Activated CD8-positive, alpha-beta memory T cell treated with anti-CD3 and anti-CD28 coated beads, Interleukin-2, amount 10 ng/mL, durations not matched to agents 7 days and 5 days (primary cell): ENCODE measurements at regions not wholly inside any gene's neighbourhood (a gene's known extent, or its start where the extent isn't known, plus 50 kb on each side); places are given as distances from the start of the nearest gene placed in this dataset.

Source experiments
- ATAC-seq: fragments of 150-1000 bp; cut with Tn5 transposase; one replicate; pipeline ENCODE4 v1.10.0; 2021; ENCODE audit warnings: moderate library complexity
- CTCF ChIA-PET: fragments of 350-600 bp; sonication (Branson Sonifier 250); formaldehyde crosslinking; loops from one replicate; lab custom pipeline; 2021; ENCODE audit warnings: antibody characterized with exemption; lab: Charles Lee
- DNase-seq: peaks from one replicate; pipeline ENCODE4 v3.0.0-alpha.2; 2020
- H3K27ac Mint-ChIP-seq: one replicate; pipeline ENCODE4 v1.8.0; 2021; ENCODE audit warnings: mild to moderate bottlenecking, mixed read lengths
- H3K27me3 Mint-ChIP-seq: one replicate; pipeline ENCODE4 v1.8.0; 2021; ENCODE audit warnings: mixed read lengths
- H3K36me3 Mint-ChIP-seq: one replicate; pipeline ENCODE4 v1.8.0; 2021; ENCODE audit warnings: mild to moderate bottlenecking, mixed read lengths
- H3K4me1 Mint-ChIP-seq: one replicate; pipeline ENCODE4 v1.8.0; 2021; ENCODE audit warnings: mixed read lengths
- H3K4me3 Mint-ChIP-seq: one replicate; pipeline ENCODE4 v1.8.0; 2021; ENCODE audit warnings: mild to moderate bottlenecking, moderate library complexity, mixed read lengths
- H3K9me3 Mint-ChIP-seq: one replicate; pipeline ENCODE4 v1.8.0; 2022; ENCODE audit warnings: low read depth, mixed read lengths

DNA sequence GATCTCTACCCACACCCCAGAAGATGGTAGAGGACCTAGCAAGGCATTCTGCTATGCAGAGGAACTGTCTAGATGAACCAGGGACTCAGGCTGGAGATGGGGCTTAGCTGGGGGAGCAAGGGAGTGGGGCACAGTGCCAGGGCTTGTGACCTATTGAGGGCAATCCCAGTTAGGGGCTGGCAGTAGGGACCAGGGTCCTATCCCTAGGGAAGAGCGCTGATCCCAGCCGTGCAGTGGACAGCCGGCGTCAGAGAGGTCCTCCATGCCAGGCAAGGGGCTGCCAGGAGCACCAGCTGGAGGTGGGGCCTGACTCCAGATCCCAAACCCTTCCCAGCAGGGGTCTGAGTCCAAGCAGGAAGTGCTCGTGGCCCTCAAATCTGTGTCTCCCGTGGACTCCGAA is 52.7 kb upstream of the NEURL1B start:
- H3K27ac Mint-ChIP-seq = no peak overlapping the region
- no peaks in the 10 kb centered on the region for H3K4me1 Mint-ChIP-seq
- CTCF ChIA-PET = no interaction called here
- H3K27me3 Mint-ChIP-seq = peaks cover 4% of the 10 kb centered on the region
- ATAC-seq = no peak
- H3K9me3 Mint-ChIP-seq = no peaks in the 10 kb centered on the region
- DNase-seq = no peak
- no peaks in the 10 kb centered on the region for H3K36me3 Mint-ChIP-seq
- H3K4me3 Mint-ChIP-seq = no peak overlapping the region

DNA sequence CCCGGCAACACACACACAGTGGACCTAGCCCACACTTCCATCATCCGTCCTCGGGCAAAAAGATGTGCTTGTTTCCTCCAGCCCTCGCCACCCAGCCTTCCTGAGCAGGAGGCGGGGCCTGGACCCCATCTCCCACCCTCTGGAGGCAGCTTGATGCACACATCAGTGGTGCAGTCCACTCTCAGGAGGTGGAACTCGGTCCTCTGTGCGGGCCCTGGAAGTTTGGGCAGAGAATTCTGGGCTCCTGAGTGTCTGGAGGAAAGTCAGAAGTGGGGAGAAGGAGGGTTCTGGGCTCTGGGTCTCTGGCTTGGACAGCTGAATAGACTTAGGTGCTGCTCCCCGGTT is 54.0 kb upstream of the NEURL1B start:
- H3K27ac Mint-ChIP-seq = no peak overlapping the region
- peaks cover 10% of the 10 kb centered on the region for H3K27me3 Mint-ChIP-seq
- no peaks in the 10 kb centered on the region for H3K4me1 Mint-ChIP-seq
- no peaks in the 10 kb centered on the region for H3K9me3 Mint-ChIP-seq
- no peak for DNase-seq
- H3K36me3 Mint-ChIP-seq = no peaks in the 10 kb centered on the region
- no peak for ATAC-seq
- CTCF ChIA-PET = no interaction called here
- no peak overlapping the region for H3K4me3 Mint-ChIP-seq

DNA sequence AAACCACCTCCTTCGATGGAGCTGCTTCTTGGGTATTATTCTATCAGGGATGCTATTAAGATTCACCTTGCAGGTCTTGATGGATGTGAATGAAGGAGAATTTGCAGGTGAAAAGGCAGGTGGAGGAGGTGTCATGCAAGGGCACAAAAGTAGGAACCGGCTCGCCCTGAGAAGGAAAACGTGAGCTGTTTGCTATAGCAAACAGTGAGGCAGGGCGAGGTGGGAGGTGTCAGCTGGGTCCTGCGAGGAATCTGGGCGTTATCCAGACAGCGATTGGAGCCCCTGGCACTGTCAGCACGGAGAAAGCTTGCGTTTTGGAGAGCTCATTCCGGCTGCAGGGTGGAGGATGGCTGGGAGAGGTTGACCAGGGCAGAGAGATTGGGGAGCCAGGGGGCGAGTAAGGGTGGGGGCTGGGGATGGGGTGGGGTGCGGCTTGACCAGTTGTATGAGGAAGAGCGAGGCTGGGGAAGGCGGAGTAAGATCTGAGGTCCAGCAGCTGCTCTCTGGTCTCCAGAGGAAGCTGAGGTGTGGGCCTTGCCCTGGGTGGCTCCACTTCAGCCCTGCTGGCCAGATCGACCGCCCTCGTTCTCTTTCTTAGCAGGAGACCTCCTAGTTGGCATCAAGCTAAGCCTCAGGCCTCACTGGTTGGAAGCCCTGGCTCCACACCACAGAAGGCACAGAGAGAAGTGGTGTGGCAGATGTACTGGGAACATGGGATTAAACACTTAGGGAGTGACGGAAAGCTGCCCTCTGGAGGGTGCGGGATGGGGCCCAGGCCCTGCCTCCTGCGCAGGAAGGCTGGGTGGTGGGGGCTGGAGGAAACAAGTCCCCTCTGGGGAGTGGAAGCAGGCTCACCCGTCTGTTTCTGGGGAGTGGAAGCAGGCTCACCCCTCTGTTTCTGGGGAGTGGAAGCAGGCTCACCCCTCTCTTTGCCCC is 54.7 kb upstream of the NEURL1B start:
- ATAC-seq = no peak
- H3K9me3 Mint-ChIP-seq = no peaks in the 10 kb centered on the region
- CTCF ChIA-PET = no interaction called here
- H3K36me3 Mint-ChIP-seq = no peaks in the 10 kb centered on the region
- peaks cover 10% of the 10 kb centered on the region for H3K27me3 Mint-ChIP-seq
- H3K4me1 Mint-ChIP-seq = no peaks in the 10 kb centered on the region
- no peak overlapping the region for H3K4me3 Mint-ChIP-seq
- H3K27ac Mint-ChIP-seq = no peak overlapping the region
- no peak for DNase-seq

DNA sequence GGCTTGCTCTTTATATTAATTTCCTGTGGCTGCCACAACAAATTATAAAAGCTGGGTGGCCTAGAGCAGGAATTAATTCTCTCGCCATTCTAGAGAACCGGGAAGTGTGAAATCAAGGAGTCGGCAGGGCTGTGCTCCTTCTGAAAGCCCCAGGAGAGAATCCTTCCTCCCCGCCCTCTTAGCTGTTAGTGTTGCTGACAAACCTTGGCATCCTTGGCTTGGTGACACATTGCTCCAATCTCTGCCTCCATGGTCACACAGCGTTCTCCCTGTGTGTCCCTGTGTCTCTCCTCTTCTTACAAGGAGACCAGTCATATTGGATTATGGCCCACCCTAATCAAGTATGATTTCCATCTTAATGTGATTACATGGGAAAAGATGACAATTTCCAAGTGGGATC is 55.9 kb upstream of the NEURL1B start:
- Mint-ChIP-seq H3K27me3 (peaks cover 10% of the 10 kb centered on the region), H3K9me3 (no peaks in the 10 kb centered on the region), H3K27ac (no peak overlapping the region), H3K36me3 (no peaks in the 10 kb centered on the region), H3K4me3 (no peak overlapping the region), H3K4me1 (no peaks in the 10 kb centered on the region)
- ATAC-seq (no peak), DNase-seq (no peak)
- CTCF ChIA-PET = no interaction called here

DNA sequence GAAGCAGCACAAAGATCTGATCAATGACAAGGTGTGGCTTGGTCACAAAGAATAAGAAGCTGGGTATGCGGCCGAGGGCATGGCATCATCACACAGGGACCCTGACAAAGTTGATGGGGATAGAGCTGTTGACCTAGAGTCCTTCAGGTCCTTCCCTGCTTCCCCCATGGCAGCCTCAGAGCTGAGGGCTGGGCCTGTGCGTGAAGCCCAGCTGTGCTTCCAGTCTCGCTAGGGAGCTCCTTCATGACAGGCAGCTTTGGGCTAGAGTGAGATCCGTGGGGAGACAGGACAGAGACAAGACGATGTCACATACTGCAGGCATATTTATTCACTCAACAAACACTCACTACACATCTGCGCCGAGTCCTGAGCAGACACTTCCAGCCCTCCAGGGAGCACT is 56.4 kb upstream of the NEURL1B start:
- CTCF ChIA-PET = no interaction called here
- no peak for DNase-seq

DNA sequence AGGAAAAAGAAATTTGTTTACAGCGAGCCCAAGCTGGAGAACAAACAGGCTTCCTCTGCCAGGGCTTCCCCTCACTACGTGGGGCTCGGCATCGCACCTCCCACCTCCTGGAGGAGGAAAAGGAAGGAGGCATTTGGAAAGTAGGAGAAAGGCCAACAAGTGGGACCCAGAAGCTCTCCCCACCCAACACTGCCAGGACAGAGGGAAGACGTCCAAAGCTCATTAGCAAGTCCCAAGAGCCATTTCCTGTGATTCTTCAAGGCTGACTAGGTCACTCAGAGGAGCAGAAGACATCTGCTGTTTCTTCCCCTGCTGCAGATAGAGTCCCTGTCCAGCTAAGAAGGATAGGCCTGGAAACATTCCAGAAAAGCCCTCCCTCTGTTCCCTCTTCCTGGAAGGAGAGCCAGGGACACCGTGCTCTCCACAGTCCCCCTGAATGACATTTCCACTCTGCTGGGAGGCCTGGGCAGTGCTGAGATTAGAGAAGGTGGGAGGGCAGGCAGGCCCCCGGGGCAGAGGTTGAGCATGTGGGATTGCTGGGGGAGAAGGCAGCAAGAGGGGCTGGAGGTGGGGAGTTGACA is 57.0 kb upstream of the NEURL1B start:
- Mint-ChIP-seq H3K9me3 (no peaks in the 10 kb centered on the region), H3K4me3 (no peak overlapping the region), H3K4me1 (no peaks in the 10 kb centered on the region), H3K27ac (no peak overlapping the region), H3K36me3 (no peaks in the 10 kb centered on the region), H3K27me3 (peaks cover 10% of the 10 kb centered on the region)
- CTCF ChIA-PET = no interaction called here
- ATAC-seq = no peak
- DNase-seq = no peak

More for the DNA sequence above, 56.4 kb upstream of the NEURL1B start:
- Mint-ChIP-seq H3K4me1 (no peaks in the 10 kb centered on the region), H3K27me3 (peaks cover 10% of the 10 kb centered on the region), H3K4me3 (no peak overlapping the region), H3K36me3 (no peaks in the 10 kb centered on the region), H3K27ac (no peak overlapping the region), H3K9me3 (no peaks in the 10 kb centered on the region)
- ATAC-seq = no peak

DNA sequence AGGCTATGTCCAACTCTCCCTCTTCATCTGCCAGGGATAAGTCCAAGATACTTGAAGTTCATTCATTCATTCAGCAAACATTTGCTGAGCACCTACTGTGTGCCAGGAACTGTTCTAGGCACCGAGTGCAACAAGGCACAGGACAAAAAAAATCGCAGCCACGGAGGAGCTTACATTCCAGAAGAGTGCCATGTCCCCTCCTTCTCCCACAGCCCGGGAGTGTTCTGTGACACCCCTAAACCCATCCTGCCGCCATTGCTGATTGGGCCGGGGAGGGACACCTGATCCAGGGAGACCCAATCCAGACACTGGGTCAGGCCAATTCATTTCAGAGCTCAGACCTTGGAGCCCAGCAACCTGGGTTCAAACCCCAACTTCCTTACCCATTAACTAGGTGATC is 58.1 kb upstream of the NEURL1B start:
- H3K27me3 Mint-ChIP-seq = peaks cover 10% of the 10 kb centered on the region
- H3K27ac Mint-ChIP-seq = no peak overlapping the region
- ATAC-seq = no peak
- no peaks in the 10 kb centered on the region for H3K9me3 Mint-ChIP-seq
- no peaks in the 10 kb centered on the region for H3K4me1 Mint-ChIP-seq
- no peak overlapping the region for H3K4me3 Mint-ChIP-seq
- CTCF ChIA-PET = no interaction called here
- no peak for DNase-seq
- no peaks in the 10 kb centered on the region for H3K36me3 Mint-ChIP-seq

DNA sequence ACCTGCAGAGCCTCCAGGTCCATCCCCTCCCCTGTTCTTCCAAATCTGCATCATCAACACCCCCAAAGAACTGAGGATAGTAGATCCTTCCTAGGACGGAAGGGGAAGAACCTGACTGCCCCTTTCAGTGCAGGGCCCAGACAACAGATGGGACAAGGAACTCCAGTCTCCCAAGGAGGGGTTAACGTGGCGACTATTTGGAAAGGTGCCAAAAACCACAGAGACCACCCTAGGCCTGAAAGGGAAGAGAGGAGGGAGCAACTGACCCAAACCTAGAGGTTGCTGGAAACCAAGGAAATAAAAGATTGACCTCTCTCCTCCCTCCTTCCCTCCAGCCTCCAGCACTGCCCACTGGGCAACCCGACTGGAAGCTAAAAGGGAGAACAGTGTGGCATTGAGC is 59.7 kb upstream of the NEURL1B start:
- no peak for ATAC-seq
- no peaks in the 10 kb centered on the region for H3K36me3 Mint-ChIP-seq
- no peak overlapping the region for H3K27ac Mint-ChIP-seq
- H3K27me3 Mint-ChIP-seq = peaks cover 8% of the 10 kb centered on the region
- CTCF ChIA-PET = no interaction called here
- no peaks in the 10 kb centered on the region for H3K9me3 Mint-ChIP-seq
- no peak overlapping the region for H3K4me3 Mint-ChIP-seq
- DNase-seq = no peak
- no peaks in the 10 kb centered on the region for H3K4me1 Mint-ChIP-seq

DNA sequence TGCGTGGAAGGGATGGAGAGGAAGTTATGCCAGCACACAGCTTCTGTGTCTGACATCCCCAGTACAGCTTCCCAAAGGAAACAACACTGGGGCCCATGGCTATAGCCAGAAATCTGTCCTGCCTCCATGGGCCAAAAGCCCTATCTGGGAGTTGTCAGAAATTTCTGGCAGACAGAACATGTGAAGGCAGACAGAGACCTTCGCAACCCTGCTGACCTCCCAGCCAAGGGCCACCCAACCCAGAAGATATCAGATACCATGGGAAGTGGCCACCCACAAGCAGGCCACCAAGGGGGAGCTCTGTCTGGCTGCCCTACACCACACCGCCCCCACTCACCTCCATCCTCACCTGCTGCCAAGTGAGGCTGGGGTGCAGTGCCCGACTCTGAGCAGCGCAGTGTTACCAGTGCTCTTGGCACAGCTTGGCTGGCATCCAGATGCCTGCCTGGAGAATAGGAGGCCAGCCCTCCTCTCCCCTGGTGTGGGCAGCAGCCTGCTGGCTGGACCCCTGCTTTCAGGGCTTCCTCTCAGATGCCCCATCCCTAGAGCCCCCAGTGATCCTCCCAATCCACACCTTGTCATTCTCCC is 61.6 kb upstream of the NEURL1B start:
- Mint-ChIP-seq H3K4me3 (no peak overlapping the region), H3K27me3 (peaks cover 8% of the 10 kb centered on the region), H3K27ac (no peak overlapping the region), H3K36me3 (no peaks in the 10 kb centered on the region), H3K9me3 (no peaks in the 10 kb centered on the region), H3K4me1 (no peaks in the 10 kb centered on the region)
- CTCF ChIA-PET = no interaction called here
- DNase-seq = no peak
- ATAC-seq = no peak

DNA sequence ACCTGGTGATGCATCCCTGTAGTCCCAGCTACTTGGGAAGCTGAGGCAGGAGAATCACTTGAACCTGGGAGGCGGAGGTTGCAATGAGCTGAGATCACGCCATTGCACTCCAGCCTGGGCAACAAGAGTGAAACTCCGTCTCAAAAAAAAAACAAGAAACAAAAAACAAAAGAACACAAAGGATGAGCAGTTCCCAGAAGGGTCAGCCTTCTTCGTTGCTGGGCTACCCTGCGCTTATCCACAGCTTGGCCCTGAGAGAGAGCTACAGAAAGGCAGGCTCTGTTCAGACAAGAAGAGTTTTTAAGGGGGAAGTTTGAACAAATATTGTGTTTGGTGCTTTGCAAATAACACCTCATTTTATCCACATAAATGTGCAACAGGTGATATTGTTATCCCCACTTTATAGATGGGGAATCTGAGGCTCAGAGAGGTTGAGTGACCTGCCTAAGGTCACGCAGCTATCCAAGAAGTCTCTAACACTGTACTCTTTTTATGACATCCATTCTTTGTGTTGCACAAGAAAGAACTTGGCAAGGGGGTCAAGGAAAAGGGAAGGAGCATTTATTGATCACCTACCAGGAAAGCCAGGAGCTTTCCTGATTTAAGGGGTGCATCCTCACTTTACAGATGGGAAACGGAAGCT is 63.7 kb upstream of the NEURL1B start:
- no peak overlapping the region for H3K4me3 Mint-ChIP-seq
- H3K27ac Mint-ChIP-seq = no peak overlapping the region
- CTCF ChIA-PET = interaction anchor here (0.7 kb wide), 1 partner anchor 120 kb away, joined by 3 read pairs; no protein-coding TSS in a partner anchor
- DNase-seq = no peak
- no peak for ATAC-seq
- H3K9me3 Mint-ChIP-seq = no peaks in the 10 kb centered on the region
- H3K36me3 Mint-ChIP-seq = no peaks in the 10 kb centered on the region
- H3K27me3 Mint-ChIP-seq = peaks cover 2% of the 10 kb centered on the region
- no peaks in the 10 kb centered on the region for H3K4me1 Mint-ChIP-seq

DNA sequence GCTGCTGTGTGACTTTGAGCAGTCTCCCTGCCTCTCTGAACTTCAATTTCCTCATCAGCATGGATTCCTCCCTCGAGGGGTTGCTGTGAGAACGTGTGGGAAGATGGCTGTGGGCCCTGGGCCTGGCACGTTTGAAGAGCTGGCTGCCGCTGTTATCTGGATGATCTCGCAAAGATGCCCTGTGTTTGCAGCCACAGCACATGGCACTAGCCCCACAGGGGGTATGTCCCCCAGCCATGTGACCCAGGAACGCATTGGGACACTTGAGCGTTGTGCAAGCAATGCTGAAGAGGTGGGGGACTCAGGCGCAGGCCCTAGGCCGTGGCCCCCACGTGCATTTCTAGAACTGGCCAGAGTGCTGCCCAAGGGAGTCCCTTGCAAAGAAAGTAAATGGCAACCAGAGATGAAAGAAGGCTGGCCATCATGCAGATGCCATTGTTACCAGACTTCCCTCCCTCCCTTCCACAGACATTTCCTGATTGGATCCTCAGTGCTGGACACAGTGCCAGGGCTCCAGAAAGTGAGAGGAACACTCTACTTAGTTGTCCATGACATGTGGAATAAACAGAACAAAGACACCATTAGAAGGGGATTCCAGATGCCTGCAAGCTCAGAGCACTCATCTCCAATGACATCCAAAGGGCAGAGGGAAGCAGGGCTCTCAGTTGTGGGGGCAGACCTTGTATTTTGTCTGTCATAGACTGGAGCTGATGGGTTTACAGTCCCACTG is 65.1 kb upstream of the NEURL1B start:
- Mint-ChIP-seq H3K9me3 (no peaks in the 10 kb centered on the region), H3K27ac (no peak overlapping the region), H3K4me3 (no peak overlapping the region), H3K4me1 (no peaks in the 10 kb centered on the region), H3K27me3 (no peaks in the 10 kb centered on the region), H3K36me3 (no peaks in the 10 kb centered on the region)
- DNase-seq = no peak
- CTCF ChIA-PET = no interaction called here
- no peak for ATAC-seq

DNA sequence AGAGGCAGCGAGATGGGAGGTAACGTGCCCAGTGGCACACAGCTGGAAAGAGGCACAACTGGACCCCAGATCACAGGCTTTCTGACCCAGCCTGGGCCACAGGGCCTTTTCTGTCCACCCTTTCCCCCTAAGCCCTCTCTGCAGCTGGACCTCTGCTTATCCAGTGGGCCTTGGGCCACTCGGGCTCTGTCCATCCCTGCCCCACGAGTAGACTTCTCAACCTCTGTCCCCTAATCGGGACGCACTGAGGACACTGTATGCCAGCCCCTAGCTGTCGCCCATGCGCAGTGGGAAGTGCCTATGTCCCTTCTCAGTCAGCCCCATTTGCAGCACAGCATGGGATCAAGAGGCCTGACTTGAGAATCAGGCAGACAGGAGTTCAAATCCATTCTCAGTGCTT is 65.6 kb upstream of the NEURL1B start:
- no peaks in the 10 kb centered on the region for H3K9me3 Mint-ChIP-seq
- CTCF ChIA-PET = no interaction called here
- no peak overlapping the region for H3K27ac Mint-ChIP-seq

DNA sequence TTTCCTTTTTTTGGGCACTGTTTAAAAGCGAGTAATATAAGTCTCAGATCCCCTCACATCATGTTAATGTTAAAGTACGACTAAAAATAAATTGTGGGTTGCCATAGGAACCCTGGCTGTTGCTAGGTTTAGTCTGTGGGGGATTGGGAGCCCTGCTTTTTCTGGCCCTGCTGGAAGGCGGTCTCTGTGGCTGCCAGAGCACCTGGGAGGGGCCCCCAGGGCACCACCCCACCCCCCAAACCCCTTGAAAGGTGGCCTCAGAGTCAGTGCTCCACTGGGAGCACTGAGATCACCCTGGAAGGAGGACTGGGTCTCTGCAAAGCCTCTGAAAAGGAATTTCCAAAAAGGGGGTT is 66.2 kb upstream of the NEURL1B start:
- CTCF ChIA-PET = no interaction called here
- no peak overlapping the region for H3K27ac Mint-ChIP-seq
- DNase-seq (no peak), ATAC-seq (no peak)
- H3K27me3 Mint-ChIP-seq = no peaks in the 10 kb centered on the region
- H3K9me3 Mint-ChIP-seq = no peaks in the 10 kb centered on the region
- H3K36me3 Mint-ChIP-seq = no peaks in the 10 kb centered on the region
- H3K4me3 Mint-ChIP-seq = no peak overlapping the region
- H3K4me1 Mint-ChIP-seq = no peaks in the 10 kb centered on the region

More for the DNA sequence above, 65.6 kb upstream of the NEURL1B start:
- Mint-ChIP-seq H3K4me1 (no peaks in the 10 kb centered on the region), H3K4me3 (no peak overlapping the region), H3K27me3 (no peaks in the 10 kb centered on the region), H3K36me3 (no peaks in the 10 kb centered on the region)
- ATAC-seq (no peak), DNase-seq (no peak)
